ENCODE measurements at regions not wholly inside any gene's neighbourhood (a gene's known extent, or its start where the extent isn't known, plus 50 kb on each side); places are given as distances from the start of the nearest gene placed in this dataset.
"Not testable (repeated sequence)": the region's sequence is repeated elsewhere in the genome, so short reads cannot be mapped to it uniquely, and the experiment has no call there.

GRCh38 chr6:121688974-121689373 is 253.5 kb downstream of the GJA1 start:
- no peaks in the 10 kb centered on the region for H3K4me1 ChIP-seq (ENCODE audit: control insufficient read depth in 2 of 2, insufficient read depth in 2 of 2, low read length in 1 of 2)
- H3K36me3 ChIP-seq (ENCODE audit: control insufficient read depth in 2 of 2, insufficient read depth in 2 of 2, low read length in 1 of 2): no peaks in the 10 kb centered on the region
- no peaks in the 10 kb centered on the region for H3K27me3 ChIP-seq (ENCODE audit: control insufficient read depth in 1 of 2, insufficient read depth in 2 of 2, low read length in 2 of 2)
- 43 to 66% methylated on average over 2 of the region's 2 CpGs for WGBS, 2 donors
- no peak overlapping the region for H3K4me3 ChIP-seq (ENCODE audit: low read depth in 1 of 2, low read length in 2 of 2)
- peaks cover 0 to 3% of the 10 kb centered on the region in 2 donors for H3K9me3 ChIP-seq (ENCODE audit: control insufficient read depth in 2 of 2, insufficient read depth in 1 of 2, low read depth in 1 of 2, low read length in 1 of 2)
- H3K27ac ChIP-seq (ENCODE audit: low read depth in 2 of 2, low read length in 1 of 2): no peak overlapping the region

GRCh38 chr6:121691126-121691551 is 255.7 kb downstream of the GJA1 start:
- no peak overlapping the region for H3K27ac ChIP-seq (ENCODE audit: low read depth in 2 of 2, low read length in 1 of 2)

GRCh38 chr6:121694389-121694788 is 258.9 kb downstream of the GJA1 start:
- H3K27ac ChIP-seq (ENCODE audit: low read depth in 2 of 2, low read length in 1 of 2): no peak overlapping the region
- no peaks in the 10 kb centered on the region for H3K9me3 ChIP-seq (ENCODE audit: control insufficient read depth in 2 of 2, insufficient read depth in 1 of 2, low read depth in 1 of 2, low read length in 1 of 2)
- no peaks in the 10 kb centered on the region for H3K36me3 ChIP-seq (ENCODE audit: control insufficient read depth in 2 of 2, insufficient read depth in 2 of 2, low read length in 1 of 2)
- H3K4me1 ChIP-seq (ENCODE audit: control insufficient read depth in 2 of 2, insufficient read depth in 2 of 2, low read length in 1 of 2): no peaks in the 10 kb centered on the region
- no peak overlapping the region for H3K4me3 ChIP-seq (ENCODE audit: low read depth in 1 of 2, low read length in 2 of 2)
- WGBS, 2 donors: 75 to 86% methylated on average over 3 of the region's 3 CpGs
- H3K27me3 ChIP-seq (ENCODE audit: control insufficient read depth in 1 of 2, insufficient read depth in 2 of 2, low read length in 2 of 2): no peaks in the 10 kb centered on the region

More at GRCh38 chr6:121691126-121691551, 255.7 kb downstream of the GJA1 start:
- Histone ChIP-seq H3K27me3 (ENCODE audit: control insufficient read depth in 1 of 2, insufficient read depth in 2 of 2, low read length in 2 of 2) (no peaks in the 10 kb centered on the region), H3K4me3 (ENCODE audit: low read depth in 1 of 2, low read length in 2 of 2) (no peak overlapping the region), H3K36me3 (ENCODE audit: control insufficient read depth in 2 of 2, insufficient read depth in 2 of 2, low read length in 1 of 2) (no peaks in the 10 kb centered on the region), H3K9me3 (ENCODE audit: control insufficient read depth in 2 of 2, insufficient read depth in 1 of 2, low read depth in 1 of 2, low read length in 1 of 2) (peaks cover 0 to 3% of the 10 kb centered on the region in 2 donors), H3K4me1 (ENCODE audit: control insufficient read depth in 2 of 2, insufficient read depth in 2 of 2, low read length in 1 of 2) (no peaks in the 10 kb centered on the region)
- 59 to 65% methylated on average over 1 of the region's 1 CpG for WGBS, 2 donors

GRCh38 chr6:121694801-121695251 is 259.4 kb downstream of the GJA1 start:
- no peaks in the 10 kb centered on the region for H3K27me3 ChIP-seq (ENCODE audit: control insufficient read depth in 1 of 2, insufficient read depth in 2 of 2, low read length in 2 of 2)
- H3K4me1 ChIP-seq (ENCODE audit: control insufficient read depth in 2 of 2, insufficient read depth in 2 of 2, low read length in 1 of 2): no peaks in the 10 kb centered on the region
- no peak overlapping the region for H3K27ac ChIP-seq (ENCODE audit: low read depth in 2 of 2, low read length in 1 of 2)
- H3K4me3 ChIP-seq (ENCODE audit: low read depth in 1 of 2, low read length in 2 of 2): no peak overlapping the region
- 57 to 64% methylated on average over 3 of the region's 3 CpGs for WGBS, 2 donors
- H3K9me3 ChIP-seq (ENCODE audit: control insufficient read depth in 2 of 2, insufficient read depth in 1 of 2, low read depth in 1 of 2, low read length in 1 of 2): no peaks in the 10 kb centered on the region
- no peaks in the 10 kb centered on the region for H3K36me3 ChIP-seq (ENCODE audit: control insufficient read depth in 2 of 2, insufficient read depth in 2 of 2, low read length in 1 of 2)

GRCh38 chr6:121695329-121695728 is 259.9 kb downstream of the GJA1 start:
- Histone ChIP-seq H3K9me3 (ENCODE audit: control insufficient read depth in 2 of 2, insufficient read depth in 1 of 2, low read depth in 1 of 2, low read length in 1 of 2) (no peaks in the 10 kb centered on the region), H3K27ac (ENCODE audit: low read depth in 2 of 2, low read length in 1 of 2) (no peak overlapping the region), H3K27me3 (ENCODE audit: control insufficient read depth in 1 of 2, insufficient read depth in 2 of 2, low read length in 2 of 2) (no peaks in the 10 kb centered on the region), H3K4me3 (ENCODE audit: low read depth in 1 of 2, low read length in 2 of 2) (no peak overlapping the region), H3K4me1 (ENCODE audit: control insufficient read depth in 2 of 2, insufficient read depth in 2 of 2, low read length in 1 of 2) (no peaks in the 10 kb centered on the region), H3K36me3 (ENCODE audit: control insufficient read depth in 2 of 2, insufficient read depth in 2 of 2, low read length in 1 of 2) (no peaks in the 10 kb centered on the region)
- 64 to 77% methylated on average over 3 of the region's 3 CpGs for WGBS, 2 donors

- Histone ChIP-seq H3K4me3 (ENCODE audit: low read depth in 1 of 2, low read length in 2 of 2) (no peak overlapping the region), H3K4me1 (ENCODE audit: control insufficient read depth in 2 of 2, insufficient read depth in 2 of 2, low read length in 1 of 2) (no peaks in the 10 kb centered on the region), H3K27me3 (ENCODE audit: control insufficient read depth in 1 of 2, insufficient read depth in 2 of 2, low read length in 2 of 2) (no peaks in the 10 kb centered on the region), H3K36me3 (ENCODE audit: control insufficient read depth in 2 of 2, insufficient read depth in 2 of 2, low read length in 1 of 2) (no peaks in the 10 kb centered on the region), H3K27ac (ENCODE audit: low read depth in 2 of 2, low read length in 1 of 2) (no peak overlapping the region), H3K9me3 (ENCODE audit: control insufficient read depth in 2 of 2, insufficient read depth in 1 of 2, low read depth in 1 of 2, low read length in 1 of 2) (no peaks in the 10 kb centered on the region)
- 45 to 53% methylated on average over 6 of the region's 6 CpGs for WGBS, 2 donors
These were observed 262.5 kb downstream of the GJA1 start for GRCh38 chr6:121697921-121698320.

GRCh38 chr6:121698617-121699016 is 263.2 kb downstream of the GJA1 start:
- H3K9me3 ChIP-seq (ENCODE audit: control insufficient read depth in 2 of 2, insufficient read depth in 1 of 2, low read depth in 1 of 2, low read length in 1 of 2): no peaks in the 10 kb centered on the region
- H3K36me3 ChIP-seq (ENCODE audit: control insufficient read depth in 2 of 2, insufficient read depth in 2 of 2, low read length in 1 of 2): no peaks in the 10 kb centered on the region
- no peaks in the 10 kb centered on the region for H3K27me3 ChIP-seq (ENCODE audit: control insufficient read depth in 1 of 2, insufficient read depth in 2 of 2, low read length in 2 of 2)
- H3K4me1 ChIP-seq (ENCODE audit: control insufficient read depth in 2 of 2, insufficient read depth in 2 of 2, low read length in 1 of 2): no peaks in the 10 kb centered on the region
- no peak overlapping the region for H3K4me3 ChIP-seq (ENCODE audit: low read depth in 1 of 2, low read length in 2 of 2)
- no peak overlapping the region for H3K27ac ChIP-seq (ENCODE audit: low read depth in 2 of 2, low read length in 1 of 2)

GRCh38 chr6:121703129-121703528 is 267.7 kb downstream of the GJA1 start:
- not testable (repeated sequence) for H3K27ac ChIP-seq (ENCODE audit: low read depth in 2 of 2, low read length in 1 of 2); H3K36me3 ChIP-seq (ENCODE audit: control insufficient read depth in 2 of 2, insufficient read depth in 2 of 2, low read length in 1 of 2); H3K27me3 ChIP-seq (ENCODE audit: control insufficient read depth in 1 of 2, insufficient read depth in 2 of 2, low read length in 2 of 2); H3K9me3 ChIP-seq (ENCODE audit: control insufficient read depth in 2 of 2, insufficient read depth in 1 of 2, low read depth in 1 of 2, low read length in 1 of 2); H3K4me1 ChIP-seq (ENCODE audit: control insufficient read depth in 2 of 2, insufficient read depth in 2 of 2, low read length in 1 of 2); H3K4me3 ChIP-seq (ENCODE audit: low read depth in 1 of 2, low read length in 2 of 2)
- 68 to 76% methylated on average over 8 of the region's 8 CpGs for WGBS, 2 donors

GRCh38 chr6:121711472-121711871 is 276.0 kb downstream of the GJA1 start:
- Histone ChIP-seq H3K27me3 (ENCODE audit: control insufficient read depth in 1 of 2, insufficient read depth in 2 of 2, low read length in 2 of 2) (no peaks in the 10 kb centered on the region), H3K36me3 (ENCODE audit: control insufficient read depth in 2 of 2, insufficient read depth in 2 of 2, low read length in 1 of 2) (no peaks in the 10 kb centered on the region), H3K4me3 (ENCODE audit: low read depth in 1 of 2, low read length in 2 of 2) (no peak overlapping the region), H3K4me1 (ENCODE audit: control insufficient read depth in 2 of 2, insufficient read depth in 2 of 2, low read length in 1 of 2) (no peaks in the 10 kb centered on the region), H3K9me3 (ENCODE audit: control insufficient read depth in 2 of 2, insufficient read depth in 1 of 2, low read depth in 1 of 2, low read length in 1 of 2) (no peaks in the 10 kb centered on the region), H3K27ac (ENCODE audit: low read depth in 2 of 2, low read length in 1 of 2) (no peak overlapping the region)
- 65 to 67% methylated on average over 3 of the region's 3 CpGs for WGBS, 2 donors

GRCh38 chr6:121717686-121718085 is 282.2 kb downstream of the GJA1 start:
- no peaks in the 10 kb centered on the region for H3K9me3 ChIP-seq (ENCODE audit: control insufficient read depth in 2 of 2, insufficient read depth in 1 of 2, low read depth in 1 of 2, low read length in 1 of 2)
- H3K27ac ChIP-seq (ENCODE audit: low read depth in 2 of 2, low read length in 1 of 2): no peak overlapping the region
- H3K36me3 ChIP-seq (ENCODE audit: control insufficient read depth in 2 of 2, insufficient read depth in 2 of 2, low read length in 1 of 2): no peaks in the 10 kb centered on the region
- no peak overlapping the region for H3K4me3 ChIP-seq (ENCODE audit: low read depth in 1 of 2, low read length in 2 of 2)
- WGBS, 2 donors: 58 to 63% methylated on average over 4 of the region's 4 CpGs
- H3K4me1 ChIP-seq (ENCODE audit: control insufficient read depth in 2 of 2, insufficient read depth in 2 of 2, low read length in 1 of 2): no peaks in the 10 kb centered on the region
- H3K27me3 ChIP-seq (ENCODE audit: control insufficient read depth in 1 of 2, insufficient read depth in 2 of 2, low read length in 2 of 2): no peaks in the 10 kb centered on the region

All from esophagus (tissue), 2 donors.